IPS-15b (cell line): ENCODE measurements at regions not wholly inside any gene's neighbourhood (a gene's known extent, or its start where the extent isn't known, plus 50 kb on each side); places are given as distances from the start of the nearest gene placed in this dataset.
"Not testable (repeated sequence)": the region's sequence is repeated elsewhere in the genome, so short reads cannot be mapped to it uniquely, and the experiment has no call there.

Experiments
- H3K27me3 ChIP-seq: one replicate; pipeline ENCODE4 v1.6.1; 2013; ENCODE audit warnings: low read length; ENCODE audit not compliant: control insufficient read depth, insufficient read depth
- H3K36me3 ChIP-seq: one replicate; pipeline ENCODE4 v1.6.1; 2013; ENCODE audit warnings: low read length; ENCODE audit not compliant: control insufficient read depth, insufficient read depth
- H3K4me1 ChIP-seq: one replicate; pipeline ENCODE4 v1.6.1; 2013; ENCODE audit warnings: mild to moderate bottlenecking, low read length; ENCODE audit not compliant: control insufficient read depth, insufficient read depth
- H3K4me3 ChIP-seq: one replicate; pipeline ENCODE4 v1.5.1; 2013; ENCODE audit warnings: low read depth, low read length
- H3K9ac ChIP-seq: one replicate; pipeline ENCODE4 v1.6.1; 2013; ENCODE audit warnings: low read depth, mild to moderate bottlenecking, low read length
- H3K9me3 ChIP-seq: one replicate; pipeline ENCODE4 v1.6.1; 2013; ENCODE audit warnings: mild to moderate bottlenecking, low read length; ENCODE audit not compliant: control insufficient read depth, insufficient read depth

GRCh38 chr5:57738787-57739186 is 256.2 kb upstream of the ACTBL2 start:
- Histone ChIP-seq H3K9ac (no peak overlapping the region), H3K9me3 (no peaks in the 10 kb centered on the region), H3K27me3 (no peaks in the 10 kb centered on the region), H3K36me3 (no peaks in the 10 kb centered on the region), H3K4me1 (peaks cover 9% of the 10 kb centered on the region), H3K4me3 (no peak overlapping the region)

GRCh38 chr5:57738301-57738700 is 255.7 kb upstream of the ACTBL2 start:
- no peak overlapping the region for H3K9ac ChIP-seq
- peaks cover 9% of the 10 kb centered on the region for H3K4me1 ChIP-seq
- no peaks in the 10 kb centered on the region for H3K27me3 ChIP-seq
- no peak overlapping the region for H3K4me3 ChIP-seq
- no peaks in the 10 kb centered on the region for H3K36me3 ChIP-seq
- H3K9me3 ChIP-seq, result no peaks in the 10 kb centered on the region

- Histone ChIP-seq H3K4me1 (peaks cover 9% of the 10 kb centered on the region), H3K27me3 (no peaks in the 10 kb centered on the region), H3K36me3 (no peaks in the 10 kb centered on the region), H3K9me3 (no peaks in the 10 kb centered on the region), H3K4me3 (no peak overlapping the region), H3K9ac (no peak overlapping the region)
Observed at GRCh38 chr5:57736716-57737115, 254.1 kb upstream of the ACTBL2 start.

- not testable (repeated sequence) for H3K4me1 ChIP-seq, H3K9me3 ChIP-seq, H3K36me3 ChIP-seq, H3K9ac ChIP-seq, H3K4me3 ChIP-seq, H3K27me3 ChIP-seq
Observed at GRCh38 chr5:57735279-57736153, 252.9 kb upstream of the ACTBL2 start.

GRCh38 chr5:57734296-57734695 is 251.7 kb upstream of the ACTBL2 start:
- Histone ChIP-seq H3K9me3 (no peaks in the 10 kb centered on the region), H3K27me3 (no peaks in the 10 kb centered on the region), H3K36me3 (no peaks in the 10 kb centered on the region), H3K4me3 (no peak overlapping the region), H3K9ac (no peak overlapping the region), H3K4me1 (peaks cover 9% of the 10 kb centered on the region)

GRCh38 chr5:57727591-57727990 is 245.0 kb upstream of the ACTBL2 start:
- H3K9me3 ChIP-seq, result no peaks in the 10 kb centered on the region
- H3K9ac ChIP-seq, result no peak overlapping the region
- H3K4me3 ChIP-seq, result no peak overlapping the region
- no peaks in the 10 kb centered on the region for H3K4me1 ChIP-seq
- no peaks in the 10 kb centered on the region for H3K36me3 ChIP-seq
- no peaks in the 10 kb centered on the region for H3K27me3 ChIP-seq

- H3K9ac ChIP-seq, result no peak overlapping the region
- no peaks in the 10 kb centered on the region for H3K27me3 ChIP-seq
- H3K9me3 ChIP-seq, result no peaks in the 10 kb centered on the region
- no peak overlapping the region for H3K4me3 ChIP-seq
- H3K36me3 ChIP-seq, result no peaks in the 10 kb centered on the region
- H3K4me1 ChIP-seq, result no peaks in the 10 kb centered on the region
Observed at GRCh38 chr5:57725658-57726504, 243.3 kb upstream of the ACTBL2 start.

- Histone ChIP-seq H3K9ac (no peak overlapping the region), H3K4me3 (no peak overlapping the region), H3K4me1 (no peaks in the 10 kb centered on the region), H3K9me3 (no peaks in the 10 kb centered on the region), H3K27me3 (no peaks in the 10 kb centered on the region), H3K36me3 (no peaks in the 10 kb centered on the region)
Observed at GRCh38 chr5:57724836-57725235, 242.2 kb upstream of the ACTBL2 start.

- Histone ChIP-seq H3K27me3 (no peaks in the 10 kb centered on the region), H3K36me3 (no peaks in the 10 kb centered on the region), H3K4me3 (no peak overlapping the region), H3K4me1 (no peaks in the 10 kb centered on the region), H3K9ac (no peak overlapping the region), H3K9me3 (no peaks in the 10 kb centered on the region)
Observed at GRCh38 chr5:57721226-57721625, 238.6 kb upstream of the ACTBL2 start.

GRCh38 chr5:57720656-57721055 is 238.0 kb upstream of the ACTBL2 start:
- Histone ChIP-seq H3K4me3 (no peak overlapping the region), H3K9ac (no peak overlapping the region), H3K36me3 (no peaks in the 10 kb centered on the region), H3K9me3 (no peaks in the 10 kb centered on the region), H3K4me1 (no peaks in the 10 kb centered on the region), H3K27me3 (no peaks in the 10 kb centered on the region)

GRCh38 chr5:57719216-57719615 is 236.6 kb upstream of the ACTBL2 start:
- no peaks in the 10 kb centered on the region for H3K27me3 ChIP-seq
- no peaks in the 10 kb centered on the region for H3K9me3 ChIP-seq
- no peaks in the 10 kb centered on the region for H3K36me3 ChIP-seq
- no peaks in the 10 kb centered on the region for H3K4me1 ChIP-seq
- no peak overlapping the region for H3K9ac ChIP-seq
- no peak overlapping the region for H3K4me3 ChIP-seq

GRCh38 chr5:57718155-57718554 is 235.5 kb upstream of the ACTBL2 start:
- H3K9me3 ChIP-seq, result no peaks in the 10 kb centered on the region
- H3K9ac ChIP-seq, result no peak overlapping the region
- H3K4me3 ChIP-seq, result no peak overlapping the region
- no peaks in the 10 kb centered on the region for H3K27me3 ChIP-seq
- H3K4me1 ChIP-seq, result no peaks in the 10 kb centered on the region
- H3K36me3 ChIP-seq, result no peaks in the 10 kb centered on the region
